NCI-H524 treated with DMSO at 0.1 percent for 48 hours (cell line): ENCODE measurements at regions not wholly inside any gene's neighbourhood (a gene's known extent, or its start where the extent isn't known, plus 50 kb on each side); places are given as distances from the start of the nearest gene placed in this dataset.

Source experiments
- DNase-seq: peaks from one replicate; lab custom pipeline; 2025; lab: John Stamatoyannopoulos, UW

GRCh38 chr11:91756829-91757480 lies 467.7 kb upstream of the FAT3 start:
- no peak for DNase-seq

DNA sequence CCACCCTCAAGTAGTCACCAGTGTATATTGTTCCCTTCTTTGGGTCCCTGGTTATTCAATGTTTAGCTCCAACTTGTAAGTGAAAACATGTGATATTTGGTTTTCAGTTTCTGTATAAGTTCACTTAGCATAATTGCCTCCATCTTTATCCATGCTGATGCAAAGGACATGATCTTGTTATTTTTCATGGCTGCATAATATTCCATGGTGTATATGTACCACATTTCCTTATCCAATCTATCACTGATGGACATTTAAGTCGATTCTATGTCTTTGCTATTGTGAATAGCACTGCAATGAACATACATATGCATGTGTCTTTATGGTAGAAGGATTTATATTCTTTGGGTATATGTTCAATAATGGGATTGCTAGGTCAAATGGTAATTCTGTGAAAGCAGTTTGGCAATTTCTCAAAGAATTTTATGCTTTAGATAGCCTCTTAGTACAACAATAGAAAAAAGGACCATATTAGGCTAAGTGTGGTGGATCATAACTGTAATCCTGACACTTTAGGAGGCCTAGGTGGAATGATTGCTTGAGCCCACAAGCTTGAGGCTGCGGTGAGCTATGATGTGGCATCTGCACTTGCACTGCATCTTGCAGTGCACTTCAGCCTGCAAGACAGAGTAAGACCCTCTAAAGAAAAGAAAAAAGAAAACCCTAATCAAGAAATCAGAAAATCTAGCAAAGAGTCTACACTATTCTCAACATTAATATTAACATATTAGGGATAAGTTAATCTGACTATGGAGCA lies 468.5 kb upstream of the FAT3 start:
- no peak for DNase-seq

GRCh38 chr11:91755526-91755925 lies 469.1 kb upstream of the FAT3 start:
- DNase-seq, result no peak

- DNase-seq, result no peak
Measured at GRCh38 chr11:91749251-91749650, 475.4 kb upstream of the FAT3 start.

DNA sequence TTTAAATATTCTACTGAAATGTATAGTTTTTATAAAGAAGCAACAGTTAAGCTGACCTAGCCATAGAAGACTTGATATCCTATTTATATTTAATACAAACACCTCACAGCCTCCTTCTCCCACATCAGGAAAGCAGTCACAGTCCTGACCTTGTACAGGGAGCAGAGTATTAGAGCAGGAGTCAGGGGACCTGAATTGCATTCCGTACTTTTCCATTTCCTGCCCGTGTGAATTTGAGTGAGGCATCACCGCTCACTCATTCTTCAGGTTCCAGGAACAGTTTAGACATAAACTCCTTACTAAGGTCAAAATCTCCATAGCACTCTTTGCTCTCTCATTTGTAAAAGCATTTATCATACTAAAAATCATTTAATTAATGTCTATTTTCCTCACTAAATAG lies 482.5 kb upstream of the FAT3 start:
- DNase-seq, result no peak

DNA sequence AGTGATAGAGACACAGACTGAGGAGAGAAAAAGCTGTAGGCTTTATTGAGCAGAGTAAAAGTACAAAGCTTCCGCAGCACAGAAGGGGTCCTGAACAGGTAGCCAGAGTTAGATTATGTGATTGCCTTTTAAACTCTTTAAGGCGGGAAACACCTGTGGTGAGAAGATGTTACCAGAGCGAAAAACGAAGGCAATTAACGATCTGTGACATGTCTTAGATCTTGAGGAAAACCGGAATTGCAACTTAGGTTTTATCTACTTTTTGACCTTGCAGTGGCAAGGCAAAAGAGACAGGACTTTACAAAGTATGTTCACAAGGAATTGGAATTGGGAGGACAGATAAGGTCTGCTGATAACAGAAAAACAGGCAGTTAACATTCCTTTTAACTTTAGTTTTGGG lies 493.6 kb upstream of the FAT3 start:
- no peak for DNase-seq

DNA sequence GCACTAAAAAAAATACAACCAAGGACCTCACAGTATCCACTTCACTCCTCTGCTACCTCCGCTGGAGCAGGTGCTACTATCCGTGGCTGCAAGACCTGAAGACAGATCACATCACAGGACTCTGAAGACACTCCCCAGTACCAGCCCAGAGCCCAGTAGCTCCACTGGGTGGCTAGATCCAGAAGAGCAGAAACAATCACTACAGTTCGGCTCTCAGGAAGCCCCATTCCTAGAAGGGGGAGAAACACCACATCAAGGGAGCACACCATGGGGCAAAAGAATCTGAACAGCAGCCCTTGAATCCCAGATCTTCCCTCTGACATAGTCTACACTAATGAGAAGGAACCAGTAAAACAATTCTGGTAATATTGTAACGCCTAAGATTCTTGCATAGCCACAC lies 494.0 kb upstream of the FAT3 start:
- no peak for DNase-seq

DNA sequence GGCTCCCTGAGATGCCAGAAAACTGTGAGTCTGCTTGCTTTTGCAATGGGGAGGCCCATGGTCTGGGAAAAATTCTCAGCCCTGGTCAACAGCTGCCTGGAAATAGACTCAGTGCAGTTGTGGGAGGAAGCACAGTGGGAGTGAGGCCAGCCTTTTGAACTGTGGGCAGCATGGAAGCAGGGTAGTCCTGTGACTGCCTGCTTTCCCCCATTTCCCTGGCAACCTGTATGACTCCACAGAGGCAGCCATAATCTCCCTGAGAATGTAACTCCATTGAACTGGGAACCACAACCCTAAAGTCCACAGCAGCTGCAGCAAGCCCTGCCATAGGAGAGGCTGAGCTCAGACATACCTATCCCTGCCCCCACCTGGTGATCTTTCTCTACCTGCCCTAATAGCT lies 494.6 kb upstream of the FAT3 start:
- DNase-seq, result no peak

GRCh38 chr11:91717169-91717568 lies 507.4 kb upstream of the FAT3 start:
- no peak for DNase-seq

- DNase-seq, result no peak
Measured at GRCh38 chr11:91707652-91708482, 516.8 kb upstream of the FAT3 start.

DNA sequence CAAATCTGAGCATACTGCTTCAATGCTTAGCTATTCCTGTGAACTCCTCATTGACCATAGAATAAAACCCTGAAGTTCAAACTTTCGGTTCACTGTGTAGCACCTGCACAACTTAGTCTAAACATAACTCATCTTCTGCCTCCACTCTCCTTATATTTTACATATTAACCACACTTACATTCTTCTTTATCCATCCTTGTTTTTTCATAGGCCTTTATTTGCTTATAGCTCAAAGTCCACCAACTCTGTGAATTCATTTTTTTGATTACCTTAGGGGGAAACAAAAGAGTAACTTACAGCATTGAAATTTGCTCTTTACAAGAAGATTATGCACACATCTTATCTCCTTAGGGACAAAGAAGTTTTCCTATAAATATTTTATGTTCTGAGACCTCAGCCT lies 521.6 kb upstream of the FAT3 start:
- DNase-seq, result no peak

GRCh38 chr11:91700854-91701253 lies 523.8 kb upstream of the FAT3 start:
- no peak for DNase-seq

DNA sequence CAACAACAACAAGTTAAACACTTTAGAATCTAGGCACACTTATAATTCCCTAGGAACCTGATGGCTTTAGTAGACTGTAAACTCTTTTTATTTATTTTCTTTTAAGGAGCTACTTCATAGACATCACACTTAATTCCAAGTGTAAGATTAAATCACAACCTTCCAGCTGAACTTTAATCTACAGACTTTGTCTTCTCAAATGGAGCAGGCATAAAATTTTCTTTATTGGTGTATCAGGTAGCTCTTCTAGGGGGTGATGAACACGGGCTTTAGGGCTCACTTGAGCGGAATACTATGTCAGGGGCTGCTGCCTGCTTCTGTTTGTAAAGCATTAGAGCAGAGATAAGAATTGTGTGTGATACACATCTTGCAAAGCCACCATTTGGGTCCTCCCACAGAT lies 525.8 kb upstream of the FAT3 start:
- no peak for DNase-seq

DNA sequence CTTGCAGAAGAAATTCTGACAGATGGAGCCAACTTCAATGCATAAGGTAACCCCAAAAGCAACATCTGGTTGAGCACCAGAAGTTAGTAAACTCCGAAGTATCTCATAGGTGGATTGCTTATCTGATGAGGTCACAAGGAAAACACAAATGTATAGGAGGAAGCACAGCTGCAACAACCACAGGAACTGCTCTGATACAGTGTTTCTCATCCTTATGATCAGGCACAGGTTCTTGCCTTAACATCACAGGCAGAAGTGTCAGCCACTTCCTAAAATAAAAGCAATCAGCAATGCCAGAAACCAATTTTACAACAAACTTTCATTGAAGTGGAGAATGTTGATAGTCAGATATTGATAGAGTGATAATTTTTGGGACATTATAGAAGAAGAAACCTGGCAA lies 530.3 kb upstream of the FAT3 start:
- DNase-seq, result no peak

GRCh38 chr11:91691872-91692271 lies 532.7 kb upstream of the FAT3 start:
- DNase-seq, result no peak

DNA sequence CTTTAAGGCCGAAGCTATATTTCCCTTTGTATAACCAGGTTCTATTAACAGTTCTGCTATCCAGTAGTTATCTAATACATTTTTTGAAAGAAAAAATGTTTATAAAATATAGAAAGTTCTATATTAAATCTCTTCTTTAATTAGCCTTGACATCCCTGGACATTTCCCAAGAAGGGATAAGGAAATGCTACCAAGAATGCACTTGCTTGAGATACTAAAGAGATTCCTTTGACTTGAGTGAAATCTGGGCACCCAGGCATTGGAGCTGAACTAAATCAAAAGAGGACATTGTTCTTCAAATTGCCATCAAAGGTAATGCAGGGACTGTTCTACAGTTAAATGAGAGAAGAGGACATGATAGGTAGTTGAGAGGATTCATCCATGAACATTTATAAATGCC lies 535.9 kb upstream of the FAT3 start:
- no peak for DNase-seq

DNA sequence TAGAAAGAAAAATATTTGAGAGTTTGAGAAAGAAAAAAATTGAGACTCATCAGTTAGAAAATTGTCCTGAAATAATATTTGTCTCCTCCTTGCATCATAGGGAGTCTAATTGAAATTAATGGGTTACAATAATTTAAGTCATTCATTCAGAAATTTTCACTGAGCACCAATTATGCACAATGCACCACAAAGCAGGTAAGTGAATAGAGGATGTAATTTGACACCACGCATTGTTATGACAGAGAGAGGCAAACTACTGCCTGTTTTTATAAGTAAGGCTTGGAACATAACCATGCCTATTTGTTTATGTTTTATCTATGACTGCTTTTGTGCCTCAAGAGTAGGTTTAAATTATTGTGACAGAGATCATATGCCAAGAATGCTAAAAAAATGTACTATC lies 537.9 kb upstream of the FAT3 start:
- DNase-seq, result no peak

DNA sequence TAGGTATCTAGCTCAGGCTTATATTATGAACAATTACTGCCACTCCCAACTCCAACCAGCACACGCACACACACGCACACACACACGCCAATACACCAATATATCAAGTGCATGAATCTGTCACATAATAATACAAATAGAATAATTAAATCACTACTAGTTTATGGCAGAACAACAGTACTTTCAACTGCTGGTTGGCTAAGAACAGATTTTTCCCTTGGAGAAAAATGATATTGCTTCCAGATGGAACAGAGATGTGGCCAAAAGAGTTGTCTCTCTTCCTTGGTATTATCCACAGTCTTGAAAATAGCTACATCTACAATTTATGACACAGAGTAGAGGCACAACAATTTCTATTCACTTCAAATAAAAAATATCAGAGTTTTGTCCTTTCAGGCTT lies 538.3 kb upstream of the FAT3 start:
- DNase-seq, result no peak

- DNase-seq, result no peak
Measured at GRCh38 chr11:91673705-91674104, 550.9 kb upstream of the FAT3 start.

DNA sequence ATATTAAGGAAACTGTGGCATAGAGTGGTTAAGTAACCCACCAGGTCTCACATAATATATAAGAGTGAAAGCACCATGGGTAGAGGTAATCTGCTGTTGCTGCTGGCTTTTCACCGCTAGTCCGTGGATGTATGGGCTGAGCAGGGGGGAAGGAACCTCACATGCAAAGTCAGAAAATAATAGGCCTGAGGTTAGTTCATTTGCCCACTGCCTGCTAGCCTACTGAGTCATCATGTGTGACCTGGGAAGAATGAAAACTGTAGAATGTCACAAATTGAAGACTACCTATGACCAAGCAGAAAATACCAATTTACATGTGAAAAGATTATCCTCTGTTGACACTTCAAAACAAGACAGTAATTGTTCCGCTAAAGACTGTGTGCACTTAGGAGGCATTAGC lies 560.1 kb upstream of the FAT3 start:
- no peak for DNase-seq

DNA sequence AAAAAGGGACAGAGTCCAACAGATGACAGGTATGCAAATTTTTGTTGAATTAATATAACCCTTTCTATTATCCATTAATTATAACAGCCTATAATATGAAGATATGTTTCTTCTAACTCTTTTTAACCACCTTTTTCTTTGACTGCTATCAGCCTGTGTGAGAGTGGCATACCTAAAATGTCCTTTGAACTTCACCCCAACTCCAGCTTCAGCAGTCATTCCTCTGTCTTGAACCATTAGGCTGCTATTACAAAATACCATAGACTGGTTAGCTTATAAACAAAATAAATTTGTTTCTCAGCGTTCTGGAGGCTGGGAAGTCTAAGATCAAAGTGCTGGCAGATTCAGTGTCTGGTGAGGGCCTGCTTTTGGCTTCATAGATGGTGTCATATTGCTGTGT lies 564.6 kb upstream of the FAT3 start:
- no peak for DNase-seq

DNA sequence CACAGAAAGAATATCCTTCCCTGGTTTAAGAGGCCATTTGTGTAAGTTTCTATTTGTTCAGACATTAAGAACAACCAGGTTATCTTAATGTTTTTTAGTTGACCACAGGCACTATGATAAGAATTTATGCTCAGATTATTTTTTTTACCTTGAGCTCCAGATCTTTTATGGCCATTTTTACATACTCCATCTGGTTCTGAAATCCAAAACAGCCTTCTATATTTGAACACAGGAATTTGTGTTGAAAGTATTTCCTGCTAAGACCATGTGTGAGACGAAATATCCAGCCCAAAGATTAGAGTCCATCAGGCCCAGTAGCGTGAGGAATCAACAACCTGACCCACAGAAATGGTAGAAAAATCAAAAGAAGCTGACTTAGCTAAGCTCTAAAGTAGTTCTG lies 569.9 kb upstream of the FAT3 start:
- no peak for DNase-seq

- no peak for DNase-seq
Measured at GRCh38 chr11:91653079-91653754, 571.4 kb upstream of the FAT3 start.
